ENCODE measurements at regions not wholly inside any gene's neighbourhood (a gene's known extent, or its start where the extent isn't known, plus 50 kb on each side); places are given as distances from the start of the nearest gene placed in this dataset.

GRCh38 chr1:198856601-198857000 is 217.8 kb downstream of the PTPRC start:
- no peak overlapping the region for H3K4me3 ChIP-seq (ENCODE audit: control insufficient read depth, low read depth, low read length)
- no peak for TF ChIP-seq CTCF (conservative IDR thresholded peaks at IDR 0.05; ENCODE audit: control insufficient read depth, insufficient read depth, low read depth, low read length)
- DNase-seq (ENCODE audit: low read depth) = no peak

GRCh38 chr1:198858033-198858432 is 219.2 kb downstream of the PTPRC start:
- no peak overlapping the region for H3K4me3 ChIP-seq (ENCODE audit: control insufficient read depth, low read depth, low read length)
- no peak for TF ChIP-seq CTCF (conservative IDR thresholded peaks at IDR 0.05; ENCODE audit: control insufficient read depth, insufficient read depth, low read depth, low read length)
- no peak for DNase-seq (ENCODE audit: low read depth)

GRCh38 chr1:198860371-198860770 is 221.5 kb downstream of the PTPRC start:
- no peak for DNase-seq (ENCODE audit: low read depth)
- H3K4me3 ChIP-seq (ENCODE audit: control insufficient read depth, low read depth, low read length) = no peak overlapping the region
- no peak for TF ChIP-seq CTCF (conservative IDR thresholded peaks at IDR 0.05; ENCODE audit: control insufficient read depth, insufficient read depth, low read depth, low read length)

- DNase-seq (ENCODE audit: low read depth) = no peak
- no peak for TF ChIP-seq CTCF (conservative IDR thresholded peaks at IDR 0.05; ENCODE audit: control insufficient read depth, insufficient read depth, low read depth, low read length)
Measured at GRCh38 chr1:198861636-198862035, 222.8 kb downstream of the PTPRC start.

GRCh38 chr1:198864695-198865094 is 225.9 kb downstream of the PTPRC start:
- no peak overlapping the region for H3K4me3 ChIP-seq (ENCODE audit: control insufficient read depth, low read depth, low read length)
- no peak for TF ChIP-seq CTCF (conservative IDR thresholded peaks at IDR 0.05; ENCODE audit: control insufficient read depth, insufficient read depth, low read depth, low read length)
- no peak for DNase-seq (ENCODE audit: low read depth)

More at GRCh38 chr1:198861636-198862035, 222.8 kb downstream of the PTPRC start:
- no peak overlapping the region for H3K4me3 ChIP-seq (ENCODE audit: control insufficient read depth, low read depth, low read length)

GRCh38 chr1:198865319-198865718 is 226.5 kb downstream of the PTPRC start:
- H3K4me3 ChIP-seq (ENCODE audit: control insufficient read depth, low read depth, low read length) = no peak overlapping the region
- no peak for TF ChIP-seq CTCF (conservative IDR thresholded peaks at IDR 0.05; ENCODE audit: control insufficient read depth, insufficient read depth, low read depth, low read length)
- DNase-seq (ENCODE audit: low read depth) = no peak

- no peak for TF ChIP-seq CTCF (conservative IDR thresholded peaks at IDR 0.05; ENCODE audit: control insufficient read depth, insufficient read depth, low read depth, low read length)
- no peak overlapping the region for H3K4me3 ChIP-seq (ENCODE audit: control insufficient read depth, low read depth, low read length)
- DNase-seq (ENCODE audit: low read depth) = no peak
Measured at GRCh38 chr1:198867182-198867581, 228.3 kb downstream of the PTPRC start.

Data from fibroblast of mammary gland (primary cell).